ENCODE measurements at regions not wholly inside any gene's neighbourhood (a gene's known extent, or its start where the extent isn't known, plus 50 kb on each side); places are given as distances from the start of the nearest gene placed in this dataset.

DNA sequence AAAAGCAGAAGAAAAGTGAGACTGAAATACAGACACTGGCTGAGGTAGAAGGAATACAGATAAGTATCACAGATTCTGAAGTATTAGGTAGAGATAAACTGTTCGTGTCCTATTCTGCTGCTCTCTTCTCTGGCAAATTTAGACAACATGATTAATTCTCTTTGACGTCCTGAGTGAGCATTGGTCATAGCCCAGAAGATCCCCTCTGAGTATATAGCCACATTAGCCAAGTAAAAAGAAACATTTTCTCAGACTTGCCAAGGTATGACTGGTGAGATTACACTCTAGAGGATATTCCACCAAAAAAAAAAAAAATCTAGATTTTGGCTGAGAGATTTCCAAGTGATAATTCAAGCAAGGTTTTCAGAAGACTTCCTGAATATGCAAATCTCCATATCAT, 111.4 kb upstream of the ALCAM start:
- TF ChIP-seq, protein P1, sequence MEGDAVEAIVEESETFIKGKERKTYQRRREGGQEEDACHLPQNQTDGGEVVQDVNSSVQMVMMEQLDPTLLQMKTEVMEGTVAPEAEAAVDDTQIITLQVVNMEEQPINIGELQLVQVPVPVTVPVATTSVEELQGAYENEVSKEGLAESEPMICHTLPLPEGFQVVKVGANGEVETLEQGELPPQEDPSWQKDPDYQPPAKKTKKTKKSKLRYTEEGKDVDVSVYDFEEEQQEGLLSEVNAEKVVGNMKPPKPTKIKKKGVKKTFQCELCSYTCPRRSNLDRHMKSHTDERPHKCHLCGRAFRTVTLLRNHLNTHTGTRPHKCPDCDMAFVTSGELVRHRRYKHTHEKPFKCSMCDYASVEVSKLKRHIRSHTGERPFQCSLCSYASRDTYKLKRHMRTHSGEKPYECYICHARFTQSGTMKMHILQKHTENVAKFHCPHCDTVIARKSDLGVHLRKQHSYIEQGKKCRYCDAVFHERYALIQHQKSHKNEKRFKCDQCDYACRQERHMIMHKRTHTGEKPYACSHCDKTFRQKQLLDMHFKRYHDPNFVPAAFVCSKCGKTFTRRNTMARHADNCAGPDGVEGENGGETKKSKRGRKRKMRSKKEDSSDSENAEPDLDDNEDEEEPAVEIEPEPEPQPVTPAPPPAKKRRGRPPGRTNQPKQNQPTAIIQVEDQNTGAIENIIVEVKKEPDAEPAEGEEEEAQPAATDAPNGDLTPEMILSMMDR (conservative IDR thresholded peaks at IDR 0.05; ENCODE audit: low read length), result no peak
- no peak for DNase-seq (ENCODE audit: low read depth)
- no peak overlapping the region for H3K4me3 ChIP-seq (ENCODE audit: low read length)

DNA sequence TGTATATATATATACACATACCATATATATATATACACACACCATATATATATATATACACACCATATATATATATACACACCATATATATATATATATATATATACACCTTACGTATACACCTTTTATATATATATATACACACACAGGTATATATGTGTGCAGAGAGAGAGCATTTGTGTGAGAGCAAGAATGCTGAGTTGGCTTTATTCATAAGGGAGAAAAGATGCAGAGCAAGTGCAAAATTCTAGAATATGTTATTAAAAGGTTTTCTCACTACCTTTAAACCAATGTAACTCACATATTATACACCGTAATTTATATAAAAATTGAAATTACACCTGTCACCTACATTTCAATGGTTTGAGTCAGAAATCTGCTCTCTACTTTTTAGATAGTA, 107.2 kb upstream of the ALCAM start:
- H3K4me3 ChIP-seq (ENCODE audit: low read length), result no peak overlapping the region
- TF ChIP-seq, protein P1 (conservative IDR thresholded peaks at IDR 0.05; ENCODE audit: low read length), result no peak
- DNase-seq (ENCODE audit: low read depth), result no peak

DNA sequence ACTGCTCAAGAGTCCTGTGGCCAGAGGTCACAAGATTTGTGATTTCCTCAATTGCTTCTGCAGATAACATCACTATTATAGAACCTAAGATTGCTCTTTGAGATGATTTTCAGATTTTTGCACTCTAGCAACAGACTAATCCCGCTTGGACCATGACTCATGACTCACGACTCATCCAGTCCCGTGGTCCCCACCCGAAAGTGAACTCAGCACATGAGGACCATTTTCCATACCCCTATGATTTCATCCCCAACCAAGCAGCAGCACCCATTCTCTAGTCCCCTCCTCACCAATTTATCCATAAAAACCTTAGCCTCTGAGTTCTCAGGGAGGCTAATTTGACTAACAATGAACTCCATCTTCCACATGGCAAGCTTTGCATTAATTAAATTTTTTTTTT, 106.3 kb upstream of the ALCAM start:
- TF ChIP-seq, protein P1 (conservative IDR thresholded peaks at IDR 0.05; ENCODE audit: low read length), result no peak

DNA sequence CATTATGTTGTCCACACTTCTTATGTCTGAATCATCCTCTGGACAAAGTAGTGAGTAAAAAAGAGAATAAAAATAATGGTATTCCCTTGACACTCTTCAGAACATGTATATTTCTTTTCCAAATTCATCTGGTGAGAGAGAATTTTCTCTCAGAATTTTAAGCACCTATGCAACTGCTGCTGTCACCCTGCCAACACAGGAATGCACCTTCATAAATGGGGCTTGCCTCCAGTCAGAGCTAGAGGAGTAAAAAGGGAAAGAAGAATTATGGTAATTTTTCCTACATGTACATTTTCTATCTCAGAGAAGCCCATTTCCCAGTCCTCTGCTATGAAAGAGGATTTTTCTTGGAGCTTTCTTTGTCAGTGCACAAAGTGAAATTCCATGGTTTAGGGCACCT, 92.2 kb upstream of the ALCAM start:
- TF ChIP-seq, protein P1 (conservative IDR thresholded peaks at IDR 0.05; ENCODE audit: low read length), result no peak
- H3K4me3 ChIP-seq (ENCODE audit: low read length), result no peak overlapping the region
- DNase-seq (ENCODE audit: low read depth), result no peak

More for the DNA sequence above, 106.3 kb upstream of the ALCAM start:
- DNase-seq (ENCODE audit: low read depth), result no peak
- H3K4me3 ChIP-seq (ENCODE audit: low read length), result no peak overlapping the region

DNA sequence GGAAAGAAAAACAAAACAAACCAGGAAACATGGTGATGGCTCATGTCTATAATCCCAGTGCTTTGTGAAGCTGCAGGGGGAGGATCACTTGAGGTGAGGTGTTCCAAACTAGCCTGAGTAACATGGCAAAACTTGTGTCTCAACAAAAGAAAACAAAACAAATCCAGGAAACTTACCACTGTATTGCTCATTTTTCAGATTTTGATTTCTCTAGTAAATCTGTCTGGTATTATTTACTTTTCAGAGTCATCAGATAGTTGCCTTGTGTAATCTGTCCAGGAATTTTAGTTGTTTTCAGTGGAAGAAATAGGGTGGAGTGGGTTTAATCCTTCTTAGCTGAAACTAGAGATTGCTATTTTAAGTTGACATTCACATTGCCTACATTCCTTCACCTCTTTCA, 91.8 kb upstream of the ALCAM start:
- TF ChIP-seq, protein P1 (conservative IDR thresholded peaks at IDR 0.05; ENCODE audit: low read length), result no peak
- H3K4me3 ChIP-seq (ENCODE audit: low read length), result no peak overlapping the region
- DNase-seq (ENCODE audit: low read depth), result peak; percentile 36

DNA sequence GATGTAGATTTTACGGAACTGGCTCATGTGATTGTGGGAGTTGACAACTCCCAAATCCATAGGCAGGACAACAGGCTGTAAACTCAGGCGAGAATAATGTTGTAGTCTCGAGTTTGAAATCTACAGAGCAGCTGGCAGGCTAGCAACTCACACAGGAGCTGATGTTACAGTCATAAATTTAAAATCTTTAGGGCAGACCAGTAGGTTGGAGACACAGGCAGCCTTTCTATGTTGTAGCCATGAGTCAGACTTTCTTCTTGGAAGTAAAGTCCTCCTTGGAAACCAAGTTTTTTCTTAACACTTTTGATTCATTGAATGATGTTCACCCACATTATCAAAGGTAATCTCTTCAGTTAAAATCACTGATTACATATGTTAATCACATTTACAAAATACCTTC, 89.1 kb upstream of the ALCAM start:
- TF ChIP-seq, protein P1 (conservative IDR thresholded peaks at IDR 0.05; ENCODE audit: low read length), result no peak
- H3K4me3 ChIP-seq (ENCODE audit: low read length), result no peak overlapping the region
- peak; percentile 2 for DNase-seq (ENCODE audit: low read depth)

DNA sequence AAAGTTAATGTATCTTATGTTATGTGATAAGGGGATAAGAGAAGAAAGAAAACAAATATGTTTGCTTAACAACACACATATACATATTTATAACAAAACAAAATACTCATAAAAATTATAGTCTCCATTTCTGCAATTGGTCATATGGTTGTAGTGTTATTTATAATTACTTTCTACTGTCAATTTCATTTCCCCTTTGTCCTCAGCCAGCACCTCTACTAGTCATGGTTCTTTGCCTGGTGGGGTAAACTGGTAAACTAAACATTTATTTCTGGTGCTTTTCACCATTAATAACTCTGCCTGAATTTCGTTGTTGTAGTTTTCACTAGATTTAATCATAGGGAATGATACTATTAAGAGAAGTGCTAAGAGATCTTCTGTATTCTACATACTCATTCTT, 88.0 kb upstream of the ALCAM start:
- no peak overlapping the region for H3K4me3 ChIP-seq (ENCODE audit: low read length)
- DNase-seq (ENCODE audit: low read depth), result no peak
- TF ChIP-seq, protein P1 (conservative IDR thresholded peaks at IDR 0.05; ENCODE audit: low read length), result no peak
